ENCODE measurements at regions not wholly inside any gene's neighbourhood (a gene's known extent, or its start where the extent isn't known, plus 50 kb on each side); places are given as distances from the start of the nearest gene placed in this dataset.

DNA sequence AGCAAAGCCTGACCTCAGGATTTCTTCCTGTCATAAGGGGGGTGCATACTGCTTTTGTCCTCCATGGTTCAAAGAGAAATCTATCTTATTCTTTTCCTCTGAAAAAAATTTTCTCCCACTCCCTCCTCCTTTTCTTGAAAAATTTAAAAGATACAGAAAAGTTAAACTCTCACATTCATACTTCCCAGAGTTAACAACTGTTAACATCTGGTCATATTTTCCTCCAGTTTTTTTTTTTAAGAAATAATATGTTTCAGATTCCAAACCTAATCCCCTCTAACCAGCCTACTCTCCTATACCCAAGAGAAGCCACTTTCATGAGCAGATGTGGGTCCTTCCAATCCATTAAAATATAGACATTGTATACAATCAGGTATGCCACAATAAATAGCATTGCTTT is 378.9 kb upstream of the HNRNPA3 start:
- no peak for TF ChIP-seq EZH2phosphoT487 (IDR thresholded peaks at IDR 0.05; ENCODE audit: borderline replicate concordance, low read depth, low read length)
- no peak for TF ChIP-seq CTCF (conservative IDR thresholded peaks at IDR 0.05; ENCODE audit: low read length)
- DNase-seq (ENCODE audit: low spot score): no peak
- Histone ChIP-seq H3K79me2 (ENCODE audit: insufficient read depth, low read depth, low read length) (no peaks in the 10 kb centered on the region), H3K4me2 (ENCODE audit: low read length) (no peak overlapping the region), H3K4me3 (ENCODE audit: low read depth, low read length, poor library complexity, severe bottlenecking) (no peak overlapping the region), H3K9me2 (ENCODE audit: insufficient read depth, low read length) (no peaks in the 10 kb centered on the region), H3K4me1 (ENCODE audit: insufficient read depth, low read length, poor library complexity, severe bottlenecking) (no peaks in the 10 kb centered on the region), H3K36me3 (ENCODE audit: insufficient read depth, low read length) (no peaks in the 10 kb centered on the region), H3K9me3 (ENCODE audit: low read length) (no peaks in the 10 kb centered on the region), H4K20me1 (ENCODE audit: insufficient read depth, low read length) (no peaks in the 10 kb centered on the region), H2AFZ (ENCODE audit: low read length) (no peak overlapping the region), H3K27ac (ENCODE audit: low read depth, low read length, poor library complexity, severe bottlenecking) (no peak overlapping the region)
- intact Hi-C loops (cut with micrococcal nuclease; ENCODE audit: unreplicated experiment): no loop called here
- no TSS peak for BruUV-seq (replicated peaks)
- POLR2A ChIA-PET: interaction anchor here (1.5 kb wide), 1 partner anchor 8 kb away, joined by 3 read pairs; no protein-coding TSS in a partner anchor
- CTCF ChIA-PET (ENCODE audit: unreplicated experiment): no interaction called here

- no peak for TF ChIP-seq CTCF (conservative IDR thresholded peaks at IDR 0.05; ENCODE audit: low read length)
- no peak for TF ChIP-seq EZH2phosphoT487 (IDR thresholded peaks at IDR 0.05; ENCODE audit: borderline replicate concordance, low read depth, low read length)
- intact Hi-C loops (cut with micrococcal nuclease; ENCODE audit: unreplicated experiment): no loop called here
- Histone ChIP-seq H3K4me2 (ENCODE audit: low read length) (no peak overlapping the region), H3K4me3 (ENCODE audit: low read depth, low read length, poor library complexity, severe bottlenecking) (no peak overlapping the region), H3K4me1 (ENCODE audit: insufficient read depth, low read length, poor library complexity, severe bottlenecking) (no peaks in the 10 kb centered on the region), H3K27ac (ENCODE audit: low read depth, low read length, poor library complexity, severe bottlenecking) (no peak overlapping the region), H3K36me3 (ENCODE audit: insufficient read depth, low read length) (no peaks in the 10 kb centered on the region), H2AFZ (ENCODE audit: low read length) (no peak overlapping the region), H3K79me2 (ENCODE audit: insufficient read depth, low read depth, low read length) (no peaks in the 10 kb centered on the region), H3K9me3 (ENCODE audit: low read length) (no peaks in the 10 kb centered on the region), H3K9me2 (ENCODE audit: insufficient read depth, low read length) (no peaks in the 10 kb centered on the region), H4K20me1 (ENCODE audit: insufficient read depth, low read length) (no peaks in the 10 kb centered on the region)
- ChIA-PET POLR2A (interaction anchor here (0.5 to 1.5 kb wide), 2 partner anchors 9 to 159 kb away, joined by 3 read pairs; no protein-coding TSS in a partner anchor), CTCF (ENCODE audit: unreplicated experiment) (no interaction called here)
- DNase-seq (ENCODE audit: low spot score): no peak
- BruUV-seq (replicated peaks): no TSS peak
Observed at GRCh38 chr2:176834226-176834625, 378.4 kb upstream of the HNRNPA3 start.

GRCh38 chr2:176843208-176843607 is 369.4 kb upstream of the HNRNPA3 start:
- TF ChIP-seq CTCF (conservative IDR thresholded peaks at IDR 0.05; ENCODE audit: low read length) (no peak), EZH2phosphoT487 (IDR thresholded peaks at IDR 0.05; ENCODE audit: borderline replicate concordance, low read depth, low read length) (no peak)
- ChIA-PET CTCF (ENCODE audit: unreplicated experiment) (no interaction called here), POLR2A (interaction anchor here (0.8 to 1.2 kb wide), 2 partner anchors 12 to 22 kb away, joined by 4 to 6 read pairs; no protein-coding TSS in a partner anchor)
- DNase-seq (ENCODE audit: low spot score): no peak
- Histone ChIP-seq H3K27ac (ENCODE audit: low read depth, low read length, poor library complexity, severe bottlenecking) (no peak overlapping the region), H3K4me1 (ENCODE audit: insufficient read depth, low read length, poor library complexity, severe bottlenecking) (no peaks in the 10 kb centered on the region), H3K9me2 (ENCODE audit: insufficient read depth, low read length) (no peaks in the 10 kb centered on the region), H3K4me3 (ENCODE audit: low read depth, low read length, poor library complexity, severe bottlenecking) (no peak overlapping the region), H3K4me2 (ENCODE audit: low read length) (no peak overlapping the region), H4K20me1 (ENCODE audit: insufficient read depth, low read length) (no peaks in the 10 kb centered on the region), H3K79me2 (ENCODE audit: insufficient read depth, low read depth, low read length) (no peaks in the 10 kb centered on the region), H3K9me3 (ENCODE audit: low read length) (no peaks in the 10 kb centered on the region), H3K36me3 (ENCODE audit: insufficient read depth, low read length) (no peaks in the 10 kb centered on the region), H2AFZ (ENCODE audit: low read length) (no peak overlapping the region)
- intact Hi-C loops (cut with micrococcal nuclease; ENCODE audit: unreplicated experiment): no loop called here
- BruUV-seq (replicated peaks): no TSS peak
